ENCODE measurements at regions not wholly inside any gene's neighbourhood (a gene's known extent, or its start where the extent isn't known, plus 50 kb on each side); places are given as distances from the start of the nearest gene placed in this dataset.

DNA sequence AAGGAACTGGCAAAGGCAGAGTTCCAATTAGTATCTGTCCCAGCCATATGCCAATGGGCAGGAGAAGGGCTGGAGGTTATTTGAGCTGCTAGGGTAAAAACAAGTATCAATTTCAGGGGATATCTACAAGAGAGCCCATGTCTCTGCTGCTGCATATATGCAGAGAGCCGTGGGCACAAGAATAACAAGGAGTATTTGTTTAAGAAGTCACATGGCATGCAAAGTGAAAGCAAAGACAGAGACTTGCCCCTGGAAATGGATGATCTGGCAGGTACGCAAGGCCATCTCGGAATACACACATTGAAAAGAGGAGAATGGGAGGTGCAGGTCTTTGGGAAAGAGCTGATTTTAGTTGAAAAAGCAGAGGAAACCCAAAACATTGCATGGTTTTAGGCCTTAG, 170.6 kb downstream of the EVA1A start:
- TF ChIP-seq, protein P1, sequence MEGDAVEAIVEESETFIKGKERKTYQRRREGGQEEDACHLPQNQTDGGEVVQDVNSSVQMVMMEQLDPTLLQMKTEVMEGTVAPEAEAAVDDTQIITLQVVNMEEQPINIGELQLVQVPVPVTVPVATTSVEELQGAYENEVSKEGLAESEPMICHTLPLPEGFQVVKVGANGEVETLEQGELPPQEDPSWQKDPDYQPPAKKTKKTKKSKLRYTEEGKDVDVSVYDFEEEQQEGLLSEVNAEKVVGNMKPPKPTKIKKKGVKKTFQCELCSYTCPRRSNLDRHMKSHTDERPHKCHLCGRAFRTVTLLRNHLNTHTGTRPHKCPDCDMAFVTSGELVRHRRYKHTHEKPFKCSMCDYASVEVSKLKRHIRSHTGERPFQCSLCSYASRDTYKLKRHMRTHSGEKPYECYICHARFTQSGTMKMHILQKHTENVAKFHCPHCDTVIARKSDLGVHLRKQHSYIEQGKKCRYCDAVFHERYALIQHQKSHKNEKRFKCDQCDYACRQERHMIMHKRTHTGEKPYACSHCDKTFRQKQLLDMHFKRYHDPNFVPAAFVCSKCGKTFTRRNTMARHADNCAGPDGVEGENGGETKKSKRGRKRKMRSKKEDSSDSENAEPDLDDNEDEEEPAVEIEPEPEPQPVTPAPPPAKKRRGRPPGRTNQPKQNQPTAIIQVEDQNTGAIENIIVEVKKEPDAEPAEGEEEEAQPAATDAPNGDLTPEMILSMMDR (IDR thresholded peaks at IDR 0.05; ENCODE audit: low read depth, low read length, poor library complexity, severe bottlenecking): no peak
- no peak for TF ChIP-seq EZH2phosphoT487 (IDR thresholded peaks at IDR 0.05; ENCODE audit: borderline replicate concordance, low read length)
